H1 (cell line): ENCODE measurements at regions not wholly inside any gene's neighbourhood (a gene's known extent, or its start where the extent isn't known, plus 50 kb on each side); places are given as distances from the start of the nearest gene placed in this dataset.

ENCODE experiments used
- CTCF ChIA-PET: fragments of 300-600 bp; sonication (Branson Sonifier 250); formaldehyde crosslinking; loops from one replicate; lab custom pipeline; 2021; ENCODE audit not compliant: partially characterized antibody; lab: Charles Lee
- POLR2A ChIA-PET: fragments of 300-600 bp; sonication (Branson Sonifier 250); formaldehyde crosslinking; loops from one replicate; lab custom pipeline; 2021; ENCODE audit warnings: inconsistent platforms; ENCODE audit not compliant: partially characterized antibody; lab: Charles Lee
- DNase-seq, 2 experiments: peaks; one replicate each; pipeline versions ENCODE4 v3.0.0 to v3.0.0-alpha.2; 2010 to 2022; ENCODE audit warnings: low spot score in 2 of 2, low read depth in 1 of 2, mixed read lengths in 1 of 2
- FAIRE-seq: peaks from 2 replicates; lab custom pipeline; 2011; peaks lifted over from hg19 to GRCh38; lab: Jason Lieb, UNC
- H2AFZ ChIP-seq: 2 replicates; pipeline ENCODE4 v1.8.1; 2012; ENCODE audit warnings: low read length, inconsistent platforms
- H2AK5ac ChIP-seq: 2 replicates; pipeline ENCODE4 v1.6.1; 2013; ENCODE audit warnings: low read depth, low read length
- H2BK120ac ChIP-seq: replicated peaks from 2 replicates; pipeline ENCODE3; 2013; ENCODE audit warnings: low read depth, low read length, inconsistent platforms
- H2BK12ac ChIP-seq: 2 replicates; pipeline ENCODE4 v1.6.1; 2013; ENCODE audit warnings: low read depth, low read length
- H2BK15ac ChIP-seq: 2 replicates; pipeline ENCODE4 v1.6.1; 2013; ENCODE audit warnings: low read length
- H2BK20ac ChIP-seq: 2 replicates; pipeline ENCODE4 v1.6.1; 2013; ENCODE audit warnings: low read length
- H2BK5ac ChIP-seq: 2 replicates; pipeline ENCODE4 v1.6.1; 2013; ENCODE audit warnings: low read depth, low read length
- H3K14ac ChIP-seq: 2 replicates; pipeline ENCODE4 v1.6.1; 2013; ENCODE audit warnings: inconsistent platforms; ENCODE audit not compliant: insufficient read length
- H3K18ac ChIP-seq: 2 replicates; pipeline ENCODE4 v1.6.1; 2013; ENCODE audit warnings: low read length; ENCODE audit errors: extremely low read depth
- H3K23ac ChIP-seq: 2 replicates; pipeline ENCODE4 v1.6.1; 2013; ENCODE audit warnings: inconsistent platforms; ENCODE audit not compliant: insufficient read length
- H3K23me2 ChIP-seq: 2 replicates; pipeline ENCODE4 v1.6.1; 2013; ENCODE audit warnings: low read depth, low read length
- H3K27ac ChIP-seq: 2 replicates; pipeline ENCODE4 v1.6.1; 2011; ENCODE audit warnings: low read depth, low read length, inconsistent platforms
- H3K27me3 ChIP-seq, 4 experiments: replicated peaks in 1 of 4; 1 replicate in 1 of 4; 2 replicates in 3 of 4; pipeline versions ENCODE4 v1.6.1 to v1.8.1; 2011 to 2013; ENCODE audit warnings: low read length in 3 of 4, mild to moderate bottlenecking in 3 of 4, inconsistent platforms in 2 of 4, mixed read lengths in 2 of 4, moderate library complexity in 1 of 4; ENCODE audit not compliant: control insufficient read depth in 3 of 4, insufficient read depth in 3 of 4; ENCODE audit errors: extremely low read depth in 1 of 4
- H3K36me3 ChIP-seq, 4 experiments: 2 replicates each; pipeline versions ENCODE4 v1.6.1 to v1.8.1; 2011 to 2013; ENCODE audit warnings: mild to moderate bottlenecking in 4 of 4, low read length in 3 of 4, moderate library complexity in 2 of 4, control low read depth in 1 of 4, inconsistent platforms in 1 of 4; ENCODE audit not compliant: insufficient read depth in 4 of 4, control insufficient read depth in 2 of 4
- H3K4ac ChIP-seq: replicated peaks from 2 replicates; pipeline ENCODE3; 2013; ENCODE audit warnings: low read length, low read depth, mixed read lengths, inconsistent platforms; ENCODE audit not compliant: insufficient read length
- H3K4me1 ChIP-seq, 4 experiments: replicated peaks in 1 of 4; 1 replicate in 1 of 4; 2 replicates in 3 of 4; pipeline versions ENCODE4 v1.6.1 to v1.8.1; 2011 to 2013; ENCODE audit warnings: low read length in 3 of 4, inconsistent platforms in 2 of 4, mixed read lengths in 1 of 4; ENCODE audit not compliant: insufficient read depth in 4 of 4, control insufficient read depth in 3 of 4
- H3K4me2 ChIP-seq, 2 experiments: 2 replicates each; pipeline versions ENCODE4 v1.6.1 to v1.8.1; 2011 to 2013; ENCODE audit warnings: low read depth in 2 of 2, low read length in 2 of 2, control low read depth in 1 of 2, inconsistent platforms in 1 of 2, mild to moderate bottlenecking in 1 of 2; ENCODE audit not compliant: insufficient read depth in 1 of 2
- H3K4me3 ChIP-seq, 4 experiments: fragments of 200-600, 300-600 bp in 1 of 4; sonication (generic), shearing (Covaris generic), sonication (Bioruptor Twin) in 1 of 4; 2 replicates each; pipeline versions ENCODE4 v1.5.1 to v1.8.1; 2011 to 2016; ENCODE audit warnings: low read length in 4 of 4, low read depth in 3 of 4, control low read depth in 2 of 4, inconsistent platforms in 2 of 4, mild to moderate bottlenecking in 2 of 4, mixed read lengths in 1 of 4, moderate library complexity in 1 of 4; ENCODE audit not compliant: insufficient read depth in 2 of 4; ENCODE audit errors: extremely low read depth in 1 of 4
- H3K56ac ChIP-seq: replicated peaks from 2 replicates; pipeline ENCODE3; 2013; ENCODE audit warnings: low read depth, mild to moderate bottlenecking, mixed read lengths, low read length, inconsistent platforms; ENCODE audit not compliant: insufficient read length
- H3K79me1 ChIP-seq: 2 replicates; pipeline ENCODE4 v1.6.1; 2013; ENCODE audit warnings: low read depth, low read length, control low read depth
- H3K79me2 ChIP-seq, 2 experiments: 2 replicates each; pipeline versions ENCODE4 v1.6.1 to v1.8.1; 2012 to 2013; ENCODE audit warnings: low read length in 2 of 2, mild to moderate bottlenecking in 2 of 2, inconsistent platforms in 1 of 2; ENCODE audit not compliant: insufficient read depth in 2 of 2, control insufficient read depth in 1 of 2
- H3K9ac ChIP-seq, 4 experiments: replicated peaks in 1 of 4; 1 replicate in 1 of 4; 2 replicates in 3 of 4; pipeline versions ENCODE4 v1.6.1 to v1.8.1; 2011 to 2013; ENCODE audit warnings: low read depth in 3 of 4, low read length in 3 of 4, control low read depth in 2 of 4, mild to moderate bottlenecking in 2 of 4, moderate library complexity in 2 of 4, inconsistent platforms in 1 of 4; ENCODE audit errors: extremely low read depth in 1 of 4
- H3K9me3 ChIP-seq, 2 experiments: 2 replicates each; pipeline versions ENCODE4 v1.6.1 to v1.8.1; 2012 to 2013; ENCODE audit warnings: mild to moderate bottlenecking in 2 of 2, moderate library complexity in 2 of 2, control low read depth in 1 of 2, inconsistent platforms in 1 of 2, low read depth in 1 of 2, low read length in 1 of 2, mixed read lengths in 1 of 2; ENCODE audit not compliant: insufficient read depth in 2 of 2
- H4K20me1 ChIP-seq, 2 experiments: replicated peaks in 1 of 2; 2 replicates each; pipeline versions ENCODE3 to v1.8.1; 2011 to 2013; ENCODE audit warnings: inconsistent platforms in 2 of 2, low read length in 2 of 2, mild to moderate bottlenecking in 1 of 2; ENCODE audit not compliant: insufficient read depth in 2 of 2, control insufficient read depth in 1 of 2
- H4K5ac ChIP-seq: 2 replicates; pipeline ENCODE4 v1.6.1; 2013; ENCODE audit warnings: low read length, low read depth, mixed read lengths, inconsistent platforms; ENCODE audit not compliant: insufficient read length
- H4K8ac ChIP-seq: 2 replicates; pipeline ENCODE4 v1.8.0; 2013; ENCODE audit warnings: mild to moderate bottlenecking, moderate library complexity, low read length, inconsistent platforms; ENCODE audit not compliant: insufficient read depth; ENCODE audit errors: extremely low read depth
- H4K91ac ChIP-seq: replicated peaks from 2 replicates; pipeline ENCODE3; 2013; ENCODE audit warnings: low read length, mixed read lengths, inconsistent platforms; ENCODE audit not compliant: insufficient read length
- ASH2L ChIP-seq: fragments of 200-600, 300-600 bp; sonication (generic); IDR thresholded peaks from one replicate; pipeline ENCODE4 v1.7.1; 2017; ENCODE audit warnings: low read length
- BCL11A ChIP-seq, 2 experiments: IDR thresholded peaks; one replicate each; pipeline ENCODE4 v1.6.1; 2011; ENCODE audit warnings: low read depth in 2 of 2, low read length in 2 of 2, mild to moderate bottlenecking in 2 of 2
- CTBP2 ChIP-seq: IDR thresholded peaks from 2 replicates; pipeline ENCODE4 v1.7.0; 2011; ENCODE audit warnings: borderline replicate concordance, mild to moderate bottlenecking, moderate library complexity, mixed read lengths, low read length; ENCODE audit not compliant: insufficient read depth, insufficient read length
- GTF2F1 ChIP-seq: IDR thresholded peaks from 2 replicates; pipeline ENCODE4 v1.6.1; 2012; ENCODE audit warnings: low read depth, low read length, improper control_type of control experiment, borderline replicate concordance
- WGBS, 2 experiments: shearing (Covaris generic) in 1 of 2; methylation state at CpG; one replicate each; pipeline versions ENCODE4 v1.1.6 to v1.1.7; 2013 to 2015; ENCODE audit warnings: low lambda C conversion rate in 2 of 2, mixed read lengths in 2 of 2, inconsistent platforms in 1 of 2, low coverage in 1 of 2, missing lambda C conversion rate in 1 of 2; ENCODE audit not compliant: insufficient replicate concordance in 2 of 2, insufficient coverage in 1 of 2, insufficient read length in 1 of 2; ENCODE audit errors: extremely low coverage in 1 of 2, missing lambda C conversion rate in 1 of 2; 5-methylcytosine and 5-hydroxymethylcytosine counted together

GRCh38 chr2:19653509-19653908 is 248.3 kb downstream of the TTC32 start:
- Histone ChIP-seq H4K91ac (peak overlapping the region; percentile 10), H3K9ac (no peak overlapping the region), H2BK5ac (no peak overlapping the region), H2BK20ac (no peak overlapping the region), H3K4ac (no peak overlapping the region), H4K8ac (no peak overlapping the region), H2AFZ (no peak overlapping the region), H3K14ac (no peak overlapping the region), H3K4me1 (peaks cover 0 to 3% (median 0%) of the 10 kb centered on the region in 4 experiments; a peak in 1 of 7 replicates), H3K27ac (no peak overlapping the region), H2BK12ac (no peak overlapping the region), H3K56ac (no peak overlapping the region), H3K79me1 (no peaks in the 10 kb centered on the region), H3K9me3 (no peaks in the 10 kb centered on the region), H3K36me3 (no peaks in the 10 kb centered on the region), H4K5ac (no peak overlapping the region), H2AK5ac (no peak overlapping the region), H3K79me2 (no peaks in the 10 kb centered on the region), H3K27me3 (no peaks in the 10 kb centered on the region), H3K18ac (no peak overlapping the region), H3K23me2 (peaks cover 1% of the 10 kb centered on the region; the same call in 1 of the 2 replicates), H2BK120ac (no peak overlapping the region), H3K4me3 (no peak overlapping the region), H3K23ac (no peak overlapping the region), H2BK15ac (no peak overlapping the region), H4K20me1 (no peaks in the 10 kb centered on the region), H3K4me2 (no peak overlapping the region)
- 94% methylated on average over 10 of the region's 10 CpGs; no CpG with 5 or more reads in 1 of the 2 experiments for WGBS, 2 experiments
- no peak for DNase-seq
- no peak for FAIRE-seq
- CTCF ChIA-PET: interaction anchor here (0.8 to 1.7 kb wide), 4 partner anchors 10 to 284 kb away, joined by 3 to 5 read pairs (median 4); no protein-coding TSS in a partner anchor
- TF ChIP-seq GTF2F1 (no peak), BCL11A (IDR thresholded peaks at IDR 0.05; ENCODE audit: low read depth in 2 of 2, low read length in 2 of 2) (no peak), CTBP2 (no peak), ASH2L (no peak)
- POLR2A ChIA-PET: no interaction called here
